GM18519 (cell line): ENCODE measurements at regions not wholly inside any gene's neighbourhood (a gene's known extent, or its start where the extent isn't known, plus 50 kb on each side); places are given as distances from the start of the nearest gene placed in this dataset.

ENCODE experiments used
- ATAC-seq: cut with Tn5 transposase; IDR thresholded peaks from one replicate; pipeline ENCODE4 v1.9.1; 2021; ENCODE audit warnings: mild to moderate bottlenecking, moderate library complexity; ENCODE audit not compliant: unreplicated experiment, low FRiP score

- no peak for ATAC-seq
These were observed 211.8 kb downstream of the C1D start for GRCh38 chr2:67851016-67851415.

DNA sequence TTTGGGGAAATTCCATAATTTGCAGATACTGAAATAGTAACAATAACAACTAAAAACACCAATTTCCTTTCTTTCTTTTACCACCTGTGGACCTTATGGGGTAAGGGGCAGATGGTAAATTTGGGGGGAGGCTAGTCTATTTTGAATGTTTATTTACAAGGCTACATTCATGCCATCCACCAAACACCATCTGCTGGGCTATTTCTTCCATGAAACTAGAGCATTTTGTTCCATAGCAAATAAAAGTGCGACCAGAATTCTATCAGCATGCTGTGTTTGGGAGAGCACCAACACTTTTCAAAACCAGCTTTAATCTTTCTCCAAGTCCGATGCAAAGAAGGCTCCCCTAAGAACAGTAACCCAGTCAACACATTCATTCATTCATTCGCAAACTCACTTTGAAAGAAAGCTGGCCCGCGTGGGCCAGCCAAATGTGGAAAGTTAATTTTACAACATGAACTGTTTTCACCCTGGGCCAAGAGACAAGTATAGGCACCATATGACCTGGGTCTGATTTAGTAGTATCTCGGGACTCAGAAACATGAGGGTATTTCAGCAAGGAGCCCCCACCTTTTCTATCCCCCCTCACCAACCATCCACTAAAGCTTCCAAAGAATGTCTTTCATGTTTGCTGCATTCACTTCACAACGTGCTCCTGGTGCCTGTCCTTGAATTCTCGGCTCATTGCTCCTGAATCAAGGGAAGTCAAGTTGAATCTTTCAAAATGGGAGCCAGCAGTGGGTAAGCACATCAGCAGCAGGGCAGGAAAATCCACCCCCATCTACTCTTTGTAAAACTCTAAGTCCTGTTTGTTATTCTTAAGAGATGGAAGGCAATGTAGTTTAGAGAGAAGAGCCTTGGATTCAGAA, 210.6 kb downstream of the C1D start:
- ATAC-seq, result no peak

DNA sequence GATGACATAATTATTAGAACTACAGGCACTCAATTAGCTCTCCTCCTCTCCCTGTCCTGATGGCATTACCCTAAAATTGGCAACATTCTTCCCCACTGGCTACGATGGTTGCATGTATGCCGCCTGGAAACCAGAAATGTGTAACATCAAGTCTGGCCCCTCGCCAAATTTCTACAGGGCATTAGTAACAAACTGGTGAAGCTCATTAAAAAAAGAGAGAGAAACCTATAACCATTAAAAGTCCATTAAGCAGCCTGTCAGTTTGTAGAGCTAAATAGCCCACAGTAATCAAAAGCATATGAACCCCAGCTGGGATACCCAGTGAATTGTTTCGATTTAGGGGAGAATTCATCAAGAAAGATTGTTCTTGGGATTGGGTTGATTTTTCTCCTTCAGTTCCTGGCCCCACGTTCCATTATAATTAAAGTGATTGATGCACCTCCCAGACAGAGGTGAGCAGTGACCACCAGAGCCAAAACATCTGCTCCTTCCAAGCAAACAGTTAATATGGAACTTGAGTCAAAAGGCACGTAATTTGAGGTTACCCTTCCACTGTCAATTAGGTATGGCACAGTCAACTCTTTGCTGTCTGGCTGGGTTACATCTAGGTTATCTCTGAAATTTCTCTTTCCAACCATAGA, 208.6 kb downstream of the C1D start:
- ATAC-seq, result no peak

- ATAC-seq, result no peak
These were observed 208.0 kb downstream of the C1D start for GRCh38 chr2:67854798-67855197.

GRCh38 chr2:67856866-67857265, 205.9 kb downstream of the C1D start:
- ATAC-seq, result no peak

DNA sequence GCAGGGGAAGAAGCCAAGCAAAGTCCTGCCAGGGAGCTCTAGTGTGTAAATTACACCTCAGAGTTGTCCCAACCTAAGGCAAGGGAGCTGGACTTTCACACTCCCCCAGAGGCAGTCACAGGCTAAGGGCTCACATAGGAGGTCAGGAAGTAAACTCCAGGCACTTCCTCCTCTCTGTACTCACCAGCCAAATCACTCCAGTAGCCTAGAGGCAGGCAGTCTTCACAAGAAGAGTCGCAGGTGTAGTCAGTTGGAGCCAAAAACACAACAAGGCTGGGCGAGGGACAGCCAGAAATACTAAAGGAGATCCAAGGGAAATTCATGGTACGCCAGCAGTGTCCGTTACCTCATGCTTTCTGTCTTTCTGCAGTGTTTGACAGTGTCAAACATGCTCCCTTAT, 205.0 kb downstream of the C1D start:
- ATAC-seq, result no peak

DNA sequence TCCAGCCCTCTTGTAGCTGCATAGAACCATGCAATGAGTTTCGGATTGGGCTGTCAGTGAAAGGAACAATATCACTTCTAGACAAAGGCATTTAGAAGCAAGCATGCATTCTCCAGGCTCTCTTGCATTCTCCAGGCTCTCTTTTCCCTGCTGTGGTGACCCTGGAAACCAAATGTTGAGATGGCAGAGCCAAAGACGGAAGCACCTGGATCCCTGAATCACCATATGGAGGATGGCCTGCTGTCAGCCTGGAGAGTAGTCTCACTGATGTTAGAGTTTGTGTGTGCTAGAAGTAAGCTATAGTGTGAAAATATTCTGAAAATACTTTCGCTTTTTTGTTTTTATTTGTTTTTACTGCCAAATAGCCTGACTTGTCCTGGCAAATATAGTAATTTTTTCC, 203.9 kb downstream of the C1D start:
- ATAC-seq, result no peak

GRCh38 chr2:67865917-67866316, 196.9 kb downstream of the C1D start:
- ATAC-seq, result no peak

- no peak for ATAC-seq
These were observed 195.1 kb downstream of the C1D start for GRCh38 chr2:67867735-67868134.

DNA sequence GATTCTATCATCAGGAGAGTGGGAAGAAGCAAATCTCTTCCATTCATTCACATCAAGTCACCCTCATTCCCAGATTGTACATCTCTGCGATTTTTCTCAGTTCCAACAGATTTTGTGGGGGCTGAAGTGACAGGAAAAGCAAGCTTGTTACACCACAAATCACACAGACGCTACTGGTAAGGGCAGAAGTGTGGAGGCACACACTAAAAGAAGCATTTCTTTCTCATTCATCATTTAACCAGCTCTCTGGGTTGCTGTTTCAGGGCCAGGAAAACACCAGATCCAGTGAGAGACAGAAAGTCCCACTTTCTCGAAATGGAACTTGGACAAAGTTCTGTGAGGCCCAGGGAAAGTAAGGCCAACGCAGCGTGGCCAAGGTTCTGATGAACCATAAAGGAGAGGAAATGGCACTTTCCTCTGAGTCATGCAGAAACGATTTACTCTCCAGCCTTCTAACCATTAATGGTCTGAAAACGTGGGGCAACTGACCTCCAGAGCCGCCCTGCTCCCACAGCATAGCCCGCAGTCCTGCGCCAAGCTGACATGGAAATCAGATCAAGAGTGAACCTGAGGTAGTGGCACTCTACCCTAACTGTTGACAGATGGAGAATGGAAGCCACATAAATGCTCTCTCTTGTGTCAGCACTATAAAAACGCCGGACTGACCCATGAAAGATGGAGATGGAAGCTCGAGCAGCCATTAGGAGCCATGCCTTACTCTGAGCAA, 191.0 kb downstream of the C1D start:
- no peak for ATAC-seq

DNA sequence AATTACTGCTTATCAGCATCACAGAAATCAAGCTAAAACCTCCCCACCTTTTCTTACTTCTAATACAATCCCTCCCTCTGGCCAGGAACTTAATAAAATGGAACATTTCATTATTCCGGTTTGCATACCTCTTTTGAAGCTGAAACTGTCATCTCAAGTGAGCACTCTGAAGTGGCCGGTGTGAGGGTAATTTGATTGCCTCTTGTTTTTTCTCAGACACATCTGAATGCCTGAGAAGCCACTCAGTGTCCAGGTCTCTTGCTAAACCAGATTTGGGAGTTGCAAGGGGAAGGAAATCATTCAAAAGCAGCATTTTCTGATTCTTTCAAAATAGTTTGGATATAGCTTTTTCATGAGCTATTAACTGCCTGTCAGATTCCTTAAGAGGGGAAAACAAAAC, 190.3 kb downstream of the C1D start:
- ATAC-seq, result no peak

GRCh38 chr2:67873916-67874315, 188.9 kb downstream of the C1D start:
- ATAC-seq, result no peak

DNA sequence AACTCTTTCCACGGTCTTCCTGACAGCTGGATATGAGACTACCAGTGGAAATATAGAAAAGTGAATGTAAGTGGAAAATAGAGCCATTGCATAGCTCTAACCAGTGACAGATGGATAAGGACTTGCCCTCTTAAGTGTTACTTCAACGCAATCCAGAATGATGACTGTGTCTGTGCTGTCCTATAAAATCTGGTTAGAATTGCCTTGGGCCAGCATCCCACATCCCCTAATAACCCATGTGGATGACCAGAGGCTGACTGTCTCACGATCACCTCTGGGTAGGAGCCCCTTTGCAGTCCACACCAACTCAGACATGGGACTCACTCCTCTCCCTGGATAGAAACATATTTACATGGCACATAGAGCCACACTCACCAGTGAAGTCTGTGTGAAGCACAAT, 186.6 kb downstream of the C1D start:
- ATAC-seq, result no peak

- no peak for ATAC-seq
These were observed 185.5 kb downstream of the C1D start for GRCh38 chr2:67877301-67877700.

DNA sequence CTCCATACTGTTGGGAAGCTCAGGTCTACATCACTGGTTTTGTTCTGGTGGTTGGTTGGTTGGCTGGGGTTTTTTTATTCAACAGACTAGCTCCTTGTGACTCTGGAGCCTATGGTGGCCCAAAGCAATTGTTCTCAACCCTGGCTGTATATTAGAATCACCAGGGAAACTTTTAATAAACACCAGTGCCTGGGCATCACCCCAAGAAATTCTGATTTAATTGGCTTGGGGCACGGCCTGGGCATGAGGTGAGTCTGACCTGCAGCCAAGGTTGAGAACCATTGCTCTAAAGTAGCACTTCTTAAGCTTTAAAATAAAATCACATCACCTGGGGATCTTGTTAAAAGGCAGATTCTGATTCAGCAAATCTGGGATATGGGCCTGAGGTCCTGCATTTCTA, 184.1 kb downstream of the C1D start:
- ATAC-seq, result no peak

DNA sequence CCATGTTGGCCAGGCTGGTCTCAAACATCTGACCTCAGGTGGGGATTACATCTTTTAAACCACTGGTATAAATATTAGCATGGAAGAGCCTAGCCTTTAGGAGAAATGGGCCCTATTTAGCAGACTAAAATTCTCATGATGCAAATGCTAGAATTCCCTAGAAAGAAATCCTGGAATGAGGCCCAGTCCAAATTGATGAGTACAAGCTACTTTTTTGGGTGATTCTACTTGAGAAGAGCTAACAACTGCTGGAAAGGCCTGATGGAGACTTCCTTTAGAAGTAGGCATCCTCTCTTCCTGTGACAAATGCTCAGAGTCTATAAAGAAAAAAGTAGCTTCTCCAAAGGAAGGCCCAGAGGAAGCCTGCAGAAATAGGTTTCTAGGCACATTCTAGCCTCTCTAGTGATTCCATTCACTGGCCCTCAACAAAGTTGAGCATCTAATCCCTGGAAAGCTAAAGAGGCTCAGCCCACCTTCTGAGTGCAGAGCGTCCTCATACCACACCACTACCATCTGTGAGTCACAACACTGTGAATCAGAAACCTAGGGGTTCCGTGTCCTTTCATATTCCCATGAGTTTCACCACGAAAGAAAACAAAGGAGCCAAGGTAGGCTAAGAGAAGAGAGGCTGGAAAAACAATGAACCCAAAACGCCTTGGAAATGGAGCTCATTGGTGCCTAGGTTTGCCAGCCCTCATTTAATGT, 183.1 kb downstream of the C1D start:
- no peak for ATAC-seq

GRCh38 chr2:67880291-67880761, 182.5 kb downstream of the C1D start:
- ATAC-seq, result no peak

DNA sequence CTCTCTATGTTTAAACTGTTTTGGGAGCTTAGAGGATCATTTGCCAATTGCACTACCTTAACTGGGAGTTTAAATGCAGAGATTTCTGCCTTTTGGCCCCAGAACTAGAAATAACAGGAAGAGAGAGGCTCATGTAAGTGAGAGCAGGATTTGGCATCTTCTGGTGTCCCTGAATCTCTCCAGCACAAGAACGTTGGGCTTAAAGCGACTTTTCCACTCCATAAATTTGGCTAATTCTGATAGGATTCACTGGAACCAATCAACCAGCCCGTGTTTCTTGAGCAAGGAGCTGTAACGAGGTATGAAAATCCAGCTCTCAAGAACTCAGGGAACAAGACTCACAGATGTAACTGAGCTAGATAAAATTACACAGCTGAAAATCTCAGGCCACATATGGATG, 181.0 kb downstream of the C1D start:
- ATAC-seq, result no peak

- ATAC-seq, result no peak
These were observed 179.3 kb downstream of the C1D start for GRCh38 chr2:67883316-67884087.
